Suppressor macrophage treated with lipopolysaccharide for 4 hours (primary cell): ENCODE measurements at regions not wholly inside any gene's neighbourhood (a gene's known extent, or its start where the extent isn't known, plus 50 kb on each side); places are given as distances from the start of the nearest gene placed in this dataset.
A peak's percentile ranks its signal among the peaks of the same experiment; 100 is the strongest.

ENCODE experiments used
- DNase-seq: peaks from one replicate; pipeline ENCODE4 v3.0.0-alpha.2; 2020

DNA sequence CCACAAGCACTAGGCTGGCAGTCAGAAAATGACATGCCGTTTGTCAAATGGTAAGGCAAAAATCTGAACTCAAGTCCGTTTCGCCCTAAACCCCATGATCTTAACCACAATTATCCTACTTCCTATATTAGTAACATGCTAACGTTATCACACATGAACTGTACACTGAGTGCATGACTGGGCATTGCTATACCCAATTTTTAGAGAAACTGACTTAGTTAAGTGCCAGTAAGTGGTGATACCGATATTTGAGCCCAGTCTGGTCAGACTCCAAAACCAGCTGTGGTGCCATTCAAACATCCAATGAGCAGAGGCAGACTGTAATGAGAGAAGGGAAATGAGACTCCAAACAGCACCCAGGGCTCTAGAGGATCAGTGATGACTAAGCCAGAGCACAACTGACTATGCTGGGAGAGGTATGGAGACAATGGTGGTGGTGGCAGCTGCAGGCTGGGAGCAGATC, 311.7 kb upstream of the PKDCC start:
- peak; percentile 72 for DNase-seq

DNA sequence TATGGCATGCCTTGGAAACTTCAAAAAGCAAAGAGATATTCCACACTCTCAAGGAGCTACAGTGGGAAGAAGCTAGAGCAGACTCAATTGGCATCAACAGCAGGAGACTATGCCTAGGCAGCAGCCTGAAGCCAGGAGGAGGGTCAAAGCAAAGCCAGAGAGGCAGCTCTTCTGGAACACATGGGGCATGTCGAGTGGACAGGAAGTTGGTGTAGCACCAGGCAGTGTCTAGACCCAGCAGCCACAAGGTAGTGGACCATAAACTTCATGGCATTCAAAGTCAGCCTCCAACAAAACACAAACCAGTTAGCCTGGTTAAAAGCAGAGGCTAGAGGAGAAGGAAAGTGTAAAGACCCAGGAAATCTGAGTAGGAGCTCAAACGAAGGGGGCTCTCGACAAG, 311.2 kb upstream of the PKDCC start:
- no peak for DNase-seq

DNA sequence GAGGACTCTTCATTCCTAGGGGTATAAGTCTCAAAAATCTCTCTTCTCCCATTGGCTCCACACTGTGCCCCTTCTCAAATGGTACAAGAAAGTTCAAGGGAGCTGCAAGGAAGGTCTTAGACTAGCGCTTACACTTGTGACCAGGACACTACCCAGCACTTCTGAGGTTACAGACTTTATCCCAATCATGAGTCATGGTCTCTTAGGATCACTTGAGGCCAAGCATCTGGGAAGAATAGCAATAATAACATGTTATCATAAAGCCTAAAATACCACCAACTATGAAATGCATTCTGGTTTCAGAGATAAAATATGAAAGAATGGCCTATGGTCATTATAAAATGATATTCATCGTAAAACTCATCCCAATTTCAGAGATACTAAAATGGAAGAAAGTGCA, 309.9 kb upstream of the PKDCC start:
- DNase-seq, result no peak

DNA sequence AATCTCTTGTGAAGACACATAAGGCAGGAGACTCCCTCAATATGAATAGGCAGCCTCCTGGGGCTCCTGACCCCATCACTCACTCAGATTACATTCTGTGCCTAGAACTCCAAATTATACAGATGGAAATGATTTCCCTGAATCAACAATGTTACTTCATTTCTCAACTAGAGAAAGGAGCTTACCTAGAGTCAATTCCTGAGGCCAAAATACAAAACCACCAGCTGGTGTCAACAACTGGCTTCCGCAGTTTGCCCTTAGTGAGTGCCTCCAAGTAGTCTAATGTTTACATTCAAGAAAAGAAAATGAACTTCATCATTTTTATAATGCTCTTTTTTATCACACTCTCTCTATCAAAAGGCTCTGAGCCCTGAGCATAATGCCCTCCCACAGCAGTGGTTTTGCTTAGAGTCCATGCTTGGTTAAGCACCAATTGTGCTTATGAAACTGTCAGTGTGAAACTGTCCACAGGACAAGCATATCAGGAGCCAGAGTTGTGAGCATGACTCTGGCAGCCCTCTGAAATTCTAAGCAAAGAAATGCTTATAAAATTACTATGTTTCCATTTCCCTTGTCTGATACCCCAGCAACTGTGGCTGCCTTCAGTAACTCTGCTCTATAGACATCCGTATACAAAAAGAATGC, 305.7 kb upstream of the PKDCC start:
- DNase-seq, result no peak

DNA sequence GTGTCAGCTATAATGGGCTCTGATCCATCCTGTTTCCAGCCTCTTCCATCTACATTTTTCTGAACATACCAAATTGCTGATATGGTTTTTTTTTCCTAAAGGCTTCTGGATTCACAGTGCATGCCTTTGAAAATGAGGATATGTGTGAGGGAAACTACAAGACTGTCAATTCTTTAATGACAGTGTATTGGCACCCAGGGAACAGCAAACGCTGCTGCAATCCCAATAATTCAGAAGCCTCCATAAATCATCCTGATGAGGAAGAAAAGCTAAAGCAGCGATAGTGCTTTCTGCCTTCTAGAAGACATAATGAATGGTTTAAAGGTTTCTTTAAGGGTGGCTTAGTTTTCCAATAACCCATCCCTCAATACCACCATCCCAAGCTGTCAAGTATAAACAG, 304.5 kb upstream of the PKDCC start:
- DNase-seq, result no peak

DNA sequence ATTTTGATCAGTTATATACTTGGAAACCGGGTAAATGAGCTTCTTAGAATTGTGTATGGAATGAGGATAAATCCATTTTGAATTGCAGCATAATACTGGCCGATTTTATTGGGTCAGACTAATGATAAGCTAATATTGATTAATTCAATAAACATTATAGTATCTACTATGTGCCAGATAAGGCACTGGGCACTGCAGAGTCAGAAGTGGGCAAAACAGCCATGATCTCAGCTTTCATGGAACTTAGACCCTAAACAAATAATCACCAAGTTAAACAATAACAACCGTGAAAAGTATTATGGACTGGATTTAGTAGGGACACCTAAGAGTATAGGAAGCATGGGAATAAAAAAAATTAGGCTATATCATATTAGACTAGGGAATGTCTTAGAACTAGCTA, 297.0 kb upstream of the PKDCC start:
- no peak for DNase-seq

DNA sequence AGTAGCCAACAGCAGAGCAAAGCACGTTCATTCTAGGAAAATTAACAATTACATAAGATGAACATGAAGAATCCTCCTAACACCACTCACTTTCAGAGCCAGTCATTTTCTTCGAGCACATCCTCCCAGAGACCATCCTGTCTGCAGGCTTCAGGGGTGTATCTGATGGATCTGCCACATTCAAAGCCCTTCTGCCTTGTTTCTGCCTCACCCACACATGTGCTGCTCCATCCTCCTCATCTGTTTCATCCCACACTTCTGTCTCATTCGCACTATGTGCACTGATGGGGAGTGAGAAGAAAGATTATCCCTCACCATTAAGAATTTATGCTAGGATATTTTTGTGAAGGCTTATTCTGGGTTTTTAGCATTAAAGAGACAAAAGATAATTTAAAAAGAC, 287.9 kb upstream of the PKDCC start:
- no peak for DNase-seq

DNA sequence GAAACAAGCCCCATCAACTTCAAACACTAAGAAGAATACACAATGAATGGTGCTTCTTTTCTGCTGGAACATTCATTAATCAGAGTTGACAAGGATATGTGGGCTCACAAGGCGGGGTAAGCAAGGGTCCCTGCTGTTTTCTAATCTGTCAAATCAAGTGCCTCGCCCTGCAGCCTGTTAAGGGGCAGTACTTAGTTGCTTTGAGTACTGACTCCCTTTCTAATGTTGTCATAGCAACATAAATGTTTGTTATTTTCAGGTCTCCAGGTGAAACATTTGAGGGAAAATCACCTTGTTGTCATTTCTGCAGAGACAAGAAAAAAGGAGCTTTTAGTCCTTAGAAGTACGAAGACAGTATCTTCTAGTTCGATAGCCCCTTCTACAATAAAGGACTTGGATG, 284.7 kb upstream of the PKDCC start:
- DNase-seq, result no peak

DNA sequence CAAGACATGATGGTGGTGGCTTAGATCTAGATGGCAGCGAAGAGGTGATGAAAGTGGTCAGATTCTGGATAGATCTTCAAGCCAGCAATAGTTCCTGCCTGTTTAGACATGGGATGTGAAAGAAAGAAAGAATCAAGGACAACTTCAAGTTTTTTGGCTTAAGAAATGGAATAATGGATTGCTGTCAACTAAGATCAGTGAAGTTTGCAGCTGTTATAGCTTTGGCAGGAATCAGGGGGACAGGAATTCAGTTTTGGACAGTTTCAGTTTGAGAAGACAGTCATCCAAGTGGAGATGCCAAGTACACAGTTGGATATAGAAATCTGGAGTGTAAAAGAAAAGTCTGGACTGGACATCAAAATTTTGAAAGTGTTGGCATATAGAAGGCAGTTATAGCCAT, 283.7 kb upstream of the PKDCC start:
- no peak for DNase-seq

DNA sequence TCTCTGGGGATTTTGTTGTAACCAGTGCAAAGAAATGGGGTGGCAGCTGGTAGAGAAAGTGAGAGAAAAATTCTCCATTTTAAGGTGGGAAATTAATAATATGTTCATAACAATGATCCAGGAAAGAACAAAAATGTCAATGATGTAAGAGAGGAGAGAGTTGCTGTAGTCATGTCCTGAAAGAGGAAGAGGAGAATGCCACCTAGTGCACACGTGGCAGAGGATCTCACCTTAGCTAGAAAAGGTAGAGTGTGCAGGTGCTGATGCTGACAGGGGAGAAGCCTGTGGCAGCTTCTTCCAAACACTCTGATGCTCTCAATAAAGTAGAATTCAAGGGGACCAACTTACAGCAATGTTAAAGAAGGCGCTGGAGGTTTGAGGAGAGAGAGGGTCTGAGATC, 282.9 kb upstream of the PKDCC start:
- DNase-seq, result no peak

DNA sequence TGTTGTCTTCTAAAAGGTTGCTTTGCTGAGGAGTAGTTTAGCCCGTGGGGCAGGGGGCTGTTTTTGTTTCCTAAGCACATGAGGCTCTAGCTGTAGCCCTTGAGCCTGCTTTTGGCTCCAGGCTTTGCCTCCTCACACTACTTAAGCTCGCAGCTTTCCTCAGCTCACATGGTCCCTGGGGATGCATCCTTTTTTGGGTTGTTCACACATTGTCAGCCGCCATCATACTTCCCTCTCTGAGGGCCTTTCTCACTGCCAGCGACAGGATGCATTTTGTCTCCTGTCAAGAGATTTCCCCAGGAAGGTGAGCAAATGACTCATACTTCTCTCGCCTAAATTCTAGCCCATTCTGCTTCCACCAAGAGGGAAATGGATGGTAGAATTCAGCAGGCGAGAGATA, 279.5 kb upstream of the PKDCC start:
- DNase-seq, result no peak

DNA sequence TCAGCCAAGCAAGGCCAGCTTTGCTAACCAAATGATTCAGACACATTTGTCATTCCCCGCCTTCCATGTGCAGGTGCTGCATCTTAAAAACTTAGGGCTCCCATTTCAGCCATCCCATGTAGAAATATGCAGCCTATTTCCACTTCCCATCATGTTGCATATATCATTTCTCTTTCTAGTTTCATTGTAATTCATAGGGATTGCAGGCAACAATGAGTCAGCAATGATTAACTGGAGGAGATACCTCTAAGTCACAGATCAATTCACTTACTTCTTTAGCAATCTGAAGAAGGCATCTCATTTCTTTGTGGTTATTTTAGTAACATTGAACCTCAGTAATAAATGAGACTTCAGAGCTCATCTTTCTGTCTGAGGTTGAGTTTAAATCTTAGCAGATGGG, 276.1 kb upstream of the PKDCC start:
- DNase-seq, result no peak

DNA sequence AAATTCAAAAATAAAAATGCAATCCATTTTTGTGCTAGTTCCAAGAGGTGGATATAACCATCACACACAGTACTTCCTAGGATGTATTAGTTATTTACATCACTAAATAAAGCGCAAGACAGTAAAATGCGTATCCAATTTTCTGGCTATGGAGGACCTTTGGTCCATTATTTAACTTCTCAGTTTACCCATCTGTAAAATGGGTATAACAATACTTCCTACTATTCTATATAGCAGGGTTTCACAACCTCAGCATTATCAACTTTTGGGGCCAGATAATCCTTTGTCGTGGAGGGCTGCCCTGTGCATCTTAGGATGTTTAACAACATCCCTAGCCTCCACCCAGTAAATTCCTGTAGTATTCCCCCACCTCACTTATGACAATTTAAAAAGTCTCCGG, 275.1 kb upstream of the PKDCC start:
- no peak for DNase-seq

DNA sequence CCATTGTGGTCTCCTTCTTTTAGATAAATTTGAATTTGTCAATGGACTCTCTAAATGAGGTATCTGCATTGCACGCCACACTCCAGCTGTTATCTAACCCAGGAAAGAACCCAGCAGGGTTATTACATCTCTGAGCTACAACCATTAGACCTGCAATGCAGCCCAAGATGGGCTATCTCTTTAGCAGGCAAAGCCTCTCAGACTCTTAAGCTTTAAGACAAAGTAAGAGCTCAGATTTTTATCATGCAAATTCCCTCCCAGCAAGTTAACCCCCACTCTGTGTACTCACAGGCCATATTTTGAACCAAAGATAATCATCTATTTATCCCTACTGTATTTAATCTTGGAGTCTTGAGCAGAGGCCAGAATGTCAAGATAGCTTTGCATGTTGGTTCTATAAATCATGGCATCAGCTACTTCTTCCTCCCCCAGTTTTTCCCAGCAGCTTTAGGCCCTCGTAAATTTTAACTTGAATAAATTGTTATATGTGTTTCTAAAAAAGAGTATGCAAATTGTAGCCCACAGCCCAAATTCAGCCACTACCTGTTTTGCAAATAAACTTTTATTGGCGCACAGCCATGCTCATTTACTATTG, 273.7 kb upstream of the PKDCC start:
- DNase-seq, result no peak

DNA sequence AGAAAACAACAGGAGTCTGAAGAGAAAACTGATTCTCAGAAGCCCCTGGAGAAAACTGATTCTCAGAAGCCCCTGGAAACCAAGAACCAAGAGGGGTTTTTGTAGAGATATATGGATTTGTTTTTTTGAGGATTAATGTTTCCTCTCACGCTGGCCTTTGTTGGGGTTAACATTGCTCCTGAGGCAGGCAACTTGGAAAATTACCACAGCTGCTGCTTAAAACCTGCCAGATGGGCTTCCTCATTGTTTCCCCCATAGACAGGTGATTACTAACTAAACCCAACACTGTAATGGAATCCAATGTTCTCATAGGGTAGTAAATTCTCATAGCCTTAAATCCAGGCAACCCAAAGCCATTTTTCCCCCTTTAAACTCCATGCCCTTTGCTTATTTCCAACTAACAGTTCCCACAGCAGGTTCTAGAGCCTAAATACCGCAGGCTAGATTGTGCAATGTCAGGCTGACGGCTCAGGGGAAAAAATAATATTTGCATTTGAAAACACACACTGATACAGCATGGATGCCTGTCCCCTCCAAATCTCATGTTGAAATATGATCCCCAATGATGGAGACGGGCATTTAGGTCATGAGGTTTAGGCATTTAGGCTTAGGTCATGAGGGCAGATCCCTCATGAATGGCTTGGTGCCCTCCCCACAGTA, 272.3 kb upstream of the PKDCC start:
- DNase-seq, result no peak

DNA sequence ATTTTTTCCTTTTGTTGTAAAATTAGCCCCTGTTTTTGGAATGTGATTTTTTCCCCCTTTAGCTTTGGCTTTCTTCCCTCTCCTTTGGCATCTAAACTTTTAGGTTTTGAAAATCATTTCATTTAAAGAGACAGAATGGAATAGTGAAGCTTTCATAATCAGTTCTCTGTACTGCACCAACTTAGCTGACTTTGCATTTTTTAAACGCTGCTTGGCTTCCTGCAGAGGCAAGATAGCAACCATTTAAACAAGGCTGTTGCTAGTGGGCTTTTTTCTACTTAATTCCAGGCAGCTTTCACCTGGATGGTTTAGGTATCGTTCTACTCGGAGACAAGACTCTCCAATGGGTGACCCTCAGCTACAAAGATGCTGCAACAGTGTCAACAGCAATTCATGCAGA, 267.9 kb upstream of the PKDCC start:
- no peak for DNase-seq

DNA sequence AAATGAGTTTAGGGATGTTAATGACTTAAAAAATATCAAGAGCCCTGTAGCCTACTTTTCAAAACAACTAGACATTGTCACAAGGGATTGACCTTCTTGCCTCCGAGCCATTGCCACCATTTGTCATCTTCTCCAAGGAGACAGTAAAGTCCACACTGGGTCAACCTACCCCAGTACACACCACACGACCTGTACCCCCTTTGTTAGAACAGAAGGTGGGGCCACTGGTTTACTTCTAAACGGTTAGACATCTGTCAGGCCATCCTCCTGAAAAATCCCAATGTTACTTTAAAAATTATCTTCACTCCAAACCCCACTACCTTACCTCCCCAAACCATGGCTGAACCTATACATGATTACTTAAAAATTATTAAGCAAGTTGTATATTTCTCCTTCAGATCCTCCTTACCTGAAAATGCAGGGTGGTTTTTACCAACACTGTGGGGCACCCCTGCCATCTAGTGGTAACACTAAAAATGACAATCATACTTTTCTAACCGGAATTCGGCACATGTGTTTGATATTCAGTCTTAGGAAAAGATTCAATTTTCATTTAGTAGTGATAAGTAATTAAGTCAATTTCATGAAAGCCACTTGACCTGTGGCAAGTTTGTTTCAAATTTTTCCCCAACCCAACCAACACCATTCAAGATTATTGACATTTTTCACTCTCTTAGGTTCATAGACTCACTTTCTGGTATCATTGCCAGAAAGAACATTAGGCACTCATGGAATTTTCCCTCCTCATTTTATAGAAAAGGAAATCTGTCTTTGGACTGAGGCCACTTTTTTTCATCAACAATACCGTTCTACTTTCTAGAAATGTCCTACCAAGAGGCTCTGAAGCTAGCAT, 265.3 kb upstream of the PKDCC start:
- peak; percentile 54 for DNase-seq

DNA sequence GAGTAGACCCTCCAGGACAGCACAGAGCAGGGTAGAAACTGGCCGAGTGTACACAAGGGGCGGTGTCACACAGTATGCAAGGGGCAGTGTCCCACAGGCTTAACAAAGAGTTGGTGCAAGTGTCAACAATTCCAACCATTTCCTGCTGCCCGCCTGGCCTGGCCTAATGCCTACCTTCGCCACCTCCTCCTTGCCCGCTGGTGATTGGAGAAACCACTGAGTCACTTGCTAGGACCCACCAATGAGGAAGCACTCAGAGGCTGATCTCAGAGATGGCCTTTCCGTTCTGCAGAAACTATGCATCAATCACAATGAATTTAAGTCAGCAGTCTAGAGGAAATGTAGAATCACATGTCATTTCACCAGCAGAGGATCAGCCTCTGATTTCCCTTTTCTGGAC, 263.3 kb upstream of the PKDCC start:
- no peak for DNase-seq

DNA sequence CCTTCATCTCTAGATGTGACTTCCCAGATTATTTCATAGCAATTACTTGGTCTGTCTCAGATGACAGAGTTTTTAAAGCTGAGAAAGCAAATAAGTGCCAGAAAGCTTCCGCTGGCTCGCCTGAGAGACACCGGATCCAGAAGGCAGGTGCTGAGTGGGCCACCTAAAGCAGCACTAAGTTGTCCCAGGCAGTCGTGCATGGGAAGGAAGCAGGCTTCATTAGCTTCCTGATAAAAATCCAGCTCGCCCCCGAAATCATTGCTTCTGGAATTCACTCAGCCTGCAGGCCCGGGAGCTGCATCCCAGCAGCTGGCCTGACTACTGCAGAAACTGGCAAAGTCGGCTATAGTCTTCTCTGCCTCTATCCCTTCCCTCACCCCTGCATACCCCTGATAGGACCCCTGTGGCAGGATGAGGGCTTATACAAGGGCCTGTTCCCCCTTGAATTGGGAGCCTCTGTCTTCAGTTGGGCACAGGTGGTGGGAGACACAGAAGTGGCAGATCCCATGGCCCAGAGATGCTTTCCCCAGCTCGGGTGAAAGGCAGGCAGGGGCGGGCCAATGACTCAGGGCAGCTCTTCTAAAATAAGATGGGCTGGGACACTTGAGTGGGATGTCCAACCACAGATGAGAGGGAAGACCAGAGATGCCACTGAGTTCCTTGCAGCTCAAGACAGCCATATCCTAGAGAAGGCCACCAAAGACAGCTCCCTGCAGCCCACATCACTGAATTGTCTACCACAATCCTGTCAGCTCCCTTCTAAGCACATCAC, 262.4 kb upstream of the PKDCC start:
- DNase-seq, result no peak

DNA sequence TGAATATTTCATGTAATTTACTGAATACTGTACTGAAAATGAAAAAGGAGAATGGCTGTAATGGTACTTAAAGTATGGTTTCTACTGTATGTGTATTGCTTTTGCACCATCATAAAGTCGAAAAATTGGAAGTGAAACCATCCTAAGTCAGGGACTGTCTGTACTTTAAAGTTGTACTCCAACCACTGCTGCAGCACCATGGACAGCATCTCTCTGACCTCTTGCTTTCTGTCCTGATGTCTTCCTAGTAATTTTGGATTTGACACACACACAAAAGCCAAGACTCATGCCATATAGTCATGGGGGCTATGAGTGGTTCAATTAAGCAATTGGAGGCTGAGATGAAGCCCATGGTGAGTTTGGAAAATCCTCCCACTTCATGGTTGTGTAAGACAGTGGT, 256.3 kb upstream of the PKDCC start:
- peak; percentile 48 for DNase-seq

DNA sequence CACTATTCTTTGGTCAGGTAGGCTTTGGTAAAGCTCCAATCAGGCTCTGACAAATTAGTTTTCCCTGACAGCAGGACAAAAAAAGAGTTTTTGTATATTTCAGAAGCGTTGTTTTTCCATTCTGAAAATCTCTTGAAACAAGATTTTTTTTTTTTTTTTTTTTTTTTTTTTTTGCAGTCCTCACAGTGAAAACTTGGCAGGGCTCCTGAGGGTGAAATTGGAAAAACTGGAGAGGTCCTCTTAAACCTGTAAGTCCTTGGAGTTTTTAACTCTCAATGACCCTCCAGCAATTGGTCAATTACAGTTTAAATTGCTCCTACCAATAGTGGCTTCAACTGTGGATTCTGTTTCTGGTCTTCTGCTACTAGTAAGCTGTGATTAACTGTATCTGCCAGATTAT, 244.5 kb upstream of the PKDCC start:
- no peak for DNase-seq

DNA sequence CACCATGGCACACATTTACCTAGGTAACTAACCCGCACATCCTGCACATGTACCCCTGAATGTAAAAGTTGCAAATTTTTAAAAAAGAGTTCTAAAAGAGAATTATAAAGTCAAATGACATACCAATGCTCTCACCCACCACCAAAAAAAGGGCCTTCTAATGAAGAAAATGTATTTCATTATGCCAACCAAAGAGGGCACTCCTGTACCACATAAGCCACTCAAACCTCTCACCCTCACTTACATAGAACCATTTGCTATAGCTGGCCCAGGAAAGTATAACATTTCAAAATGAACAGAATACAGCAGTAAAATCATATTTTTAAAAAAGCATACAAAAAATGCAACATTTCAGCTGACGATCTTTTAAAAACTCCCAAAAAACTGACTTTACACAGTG, 241.5 kb upstream of the PKDCC start:
- no peak for DNase-seq

DNA sequence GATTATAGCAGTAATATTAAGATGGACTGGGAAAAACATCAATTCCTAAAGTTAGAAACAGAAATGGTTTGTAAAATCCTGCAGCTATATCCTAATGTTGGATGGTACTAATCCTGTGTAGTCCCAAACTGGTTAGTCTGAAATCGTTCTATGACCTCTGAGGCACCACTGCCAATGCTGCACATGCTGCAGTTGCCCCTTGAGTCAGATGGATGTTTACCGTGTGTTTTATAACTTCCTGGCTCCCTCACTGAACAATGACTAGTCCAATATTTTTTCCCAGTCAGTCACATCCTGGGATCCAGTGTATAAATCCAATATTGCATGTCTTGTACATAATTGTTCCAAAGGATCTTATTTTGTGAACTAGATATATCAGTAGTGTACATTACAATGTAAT, 226.7 kb upstream of the PKDCC start:
- DNase-seq, result no peak
